ENCODE measurements at regions not wholly inside any gene's neighbourhood (a gene's known extent, or its start where the extent isn't known, plus 50 kb on each side); places are given as distances from the start of the nearest gene placed in this dataset.
"Not testable (repeated sequence)": the region's sequence is repeated elsewhere in the genome, so short reads cannot be mapped to it uniquely, and the experiment has no call there.

DNA sequence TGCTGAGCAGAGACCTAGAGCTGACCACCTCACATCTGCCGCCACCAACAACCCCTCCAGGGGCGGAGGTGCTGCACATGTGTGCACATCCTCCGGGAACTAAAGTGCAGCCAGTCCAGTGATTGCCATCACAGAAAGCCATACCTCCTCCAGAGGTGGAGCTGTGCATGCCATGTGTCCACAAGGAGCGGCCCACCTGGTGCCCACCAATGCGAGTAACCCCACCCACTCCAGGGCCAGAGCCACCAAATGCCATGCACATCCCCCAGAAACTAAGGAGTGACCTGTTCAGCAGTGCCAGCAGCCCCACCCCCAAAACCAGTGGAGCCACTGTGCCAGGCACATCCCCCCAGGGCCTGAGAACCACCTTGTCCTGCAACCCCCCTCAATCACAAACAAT is 557.9 kb downstream of the UQCRFS1 start:
- no peak for DNase-seq

DNA sequence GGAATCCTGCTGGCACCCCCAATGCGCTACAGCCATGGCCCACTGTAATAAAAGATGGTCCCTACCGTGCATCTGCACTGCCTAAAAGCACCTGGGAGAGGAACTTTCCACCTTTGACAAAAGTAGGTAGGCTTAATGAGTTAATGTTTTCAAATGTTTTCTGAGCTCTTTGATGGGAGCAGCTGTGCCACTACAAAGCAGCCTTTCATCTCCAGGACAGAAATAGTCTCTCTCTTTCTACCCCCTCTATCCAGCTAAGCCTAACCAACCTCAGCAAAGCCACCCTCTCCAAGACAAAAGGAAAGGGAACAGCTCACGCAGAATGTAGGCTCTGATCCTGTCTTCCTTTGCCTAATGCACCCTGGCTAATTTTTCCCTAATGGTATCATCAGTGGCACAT is 560.2 kb downstream of the UQCRFS1 start:
- no peak for DNase-seq

DNA sequence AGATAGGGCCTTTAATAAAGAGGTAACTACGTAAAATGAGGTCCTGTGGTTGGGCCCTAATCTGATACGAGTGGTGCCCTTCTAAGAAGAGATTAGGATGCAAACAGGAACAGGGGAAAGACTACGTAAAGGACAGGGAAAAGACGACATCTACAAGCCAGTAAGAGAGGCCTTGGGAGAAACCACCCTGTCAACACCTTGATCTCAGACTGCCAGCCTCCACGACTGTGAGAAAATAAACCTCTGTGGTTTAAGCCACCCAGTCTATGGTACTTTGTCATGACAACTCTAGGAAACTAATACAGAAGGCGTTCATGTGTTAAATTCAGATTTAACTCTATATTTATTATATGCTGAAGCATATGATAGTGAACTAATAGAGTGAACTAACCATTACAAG is 566.3 kb downstream of the UQCRFS1 start:
- DNase-seq = no peak

DNA sequence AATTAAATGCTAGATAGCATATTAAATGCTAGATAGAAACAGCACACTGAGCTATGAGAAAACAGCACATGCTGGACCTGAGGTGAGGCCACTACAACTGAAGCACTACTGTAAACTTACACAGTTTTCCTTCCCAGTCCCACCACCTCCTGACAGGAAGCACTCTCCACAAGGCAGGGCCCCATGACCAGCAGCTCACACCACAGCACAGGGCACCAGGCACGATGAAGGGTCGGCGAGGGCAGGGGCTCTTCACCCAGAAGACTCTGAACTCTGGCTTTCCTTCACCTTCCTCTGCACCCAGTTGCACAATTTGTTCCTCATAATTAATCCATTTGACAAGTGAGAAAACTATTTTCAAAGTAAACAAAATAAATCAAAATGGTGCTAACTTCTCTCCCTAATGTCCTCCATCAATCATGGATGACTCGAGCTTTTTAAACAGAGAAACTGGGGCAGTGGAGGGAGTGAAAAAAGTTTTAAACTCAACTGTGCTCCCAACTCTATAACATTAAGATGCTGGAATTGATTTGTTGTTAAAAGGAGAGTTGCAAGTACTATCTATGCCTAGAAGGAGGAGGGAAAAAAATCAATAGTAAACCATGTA is 568.7 kb downstream of the UQCRFS1 start:
- no peak for DNase-seq

DNA sequence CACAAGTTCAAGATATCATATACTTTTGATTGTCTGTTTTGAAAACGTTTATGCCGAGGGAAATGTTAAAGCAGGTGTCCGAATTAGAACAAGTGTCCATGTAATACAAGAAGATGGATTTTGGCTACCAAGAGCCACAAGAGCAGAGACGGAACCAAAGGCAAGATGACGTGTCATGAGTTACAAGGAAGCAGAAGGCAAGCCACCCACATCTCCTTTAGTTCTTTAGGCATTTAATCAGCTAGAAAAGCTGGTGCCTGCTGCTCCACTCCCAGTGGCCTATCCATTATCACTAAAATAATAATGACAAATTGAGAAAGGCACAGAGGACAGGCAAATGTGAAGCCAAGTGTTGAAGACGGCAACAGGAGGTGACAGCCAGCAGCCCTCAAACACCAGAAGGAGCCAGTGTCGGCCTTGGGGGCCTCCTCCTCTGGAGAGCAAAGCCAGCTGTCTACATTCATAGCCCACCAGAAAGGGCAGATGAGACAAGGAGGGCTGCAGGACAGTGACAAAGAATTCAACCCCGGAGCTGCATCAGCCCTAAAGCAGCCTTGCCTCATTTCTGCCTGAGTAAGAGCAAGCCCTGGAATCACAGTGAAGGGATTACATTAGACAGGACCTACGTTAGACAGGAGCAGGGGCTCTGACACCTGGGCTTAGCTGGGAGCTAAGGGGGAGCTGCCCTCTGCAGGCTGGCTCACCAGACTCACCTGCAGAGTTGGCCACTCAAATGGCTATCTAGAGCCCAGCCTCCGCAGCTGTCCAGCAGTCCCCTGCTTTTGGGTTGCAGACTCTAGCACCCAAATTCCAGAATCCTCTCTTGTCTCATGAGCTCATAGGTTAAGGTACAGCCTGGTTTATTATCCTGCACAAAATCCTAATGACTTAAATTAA is 569.9 kb downstream of the UQCRFS1 start:
- DNase-seq = no peak

DNA sequence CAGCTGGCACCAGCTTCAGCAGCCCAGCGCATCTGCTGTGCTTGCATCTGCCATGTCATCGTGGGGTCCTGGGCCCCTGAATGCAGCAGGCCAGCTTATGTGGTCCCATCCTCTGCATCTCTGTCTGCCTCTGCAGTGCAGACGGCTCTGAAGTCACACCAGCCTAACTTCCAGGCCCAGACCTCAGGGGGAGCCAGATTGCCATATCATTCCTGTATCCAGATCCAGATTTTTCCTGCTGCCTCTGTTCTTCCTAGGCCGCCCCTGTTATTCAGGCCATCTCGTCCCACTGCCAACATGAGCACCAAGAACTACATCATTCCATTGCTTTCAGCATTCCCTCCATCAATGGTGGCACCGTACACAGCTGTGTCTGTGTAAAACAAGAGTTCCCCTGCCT is 571.6 kb downstream of the UQCRFS1 start:
- DNase-seq = no peak

DNA sequence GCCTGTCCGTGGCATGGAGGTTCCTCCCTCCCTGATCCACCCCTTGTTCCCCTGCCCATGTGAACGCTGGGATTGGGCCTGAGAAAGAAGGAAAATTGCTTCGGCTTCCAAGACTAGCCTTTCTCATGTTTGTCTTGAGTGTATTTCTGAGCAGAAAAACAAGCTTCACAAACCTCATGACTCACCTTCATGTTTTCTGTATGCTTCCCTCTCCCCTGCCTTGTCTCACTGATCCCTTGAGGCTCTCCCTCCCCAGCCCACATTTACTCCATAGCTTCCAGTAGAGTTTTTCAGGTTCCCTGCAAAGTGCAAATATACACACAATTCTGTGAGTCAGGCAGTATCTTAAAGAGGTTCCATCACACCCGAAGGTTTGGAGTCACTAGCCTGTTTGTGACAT is 572.4 kb downstream of the UQCRFS1 start:
- no peak for DNase-seq

DNA sequence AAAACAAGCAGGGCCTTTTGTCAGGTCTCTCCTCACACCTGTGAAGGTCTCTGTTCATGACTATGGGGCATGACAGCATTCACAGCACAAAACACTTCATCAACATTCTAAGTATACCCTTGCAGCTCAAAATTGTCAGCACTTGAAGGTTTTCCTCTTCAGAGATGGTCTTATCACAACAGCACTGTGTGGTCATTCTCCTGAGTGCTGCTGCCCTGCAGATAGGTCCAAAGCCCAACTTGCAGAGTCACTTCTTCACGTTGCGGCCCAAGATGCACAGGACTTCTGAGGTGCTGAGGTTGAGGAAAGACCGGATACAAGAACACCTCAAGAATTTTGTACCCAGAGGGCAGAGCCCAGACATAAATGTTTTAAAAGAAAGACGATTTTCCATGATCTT is 574.5 kb downstream of the UQCRFS1 start:
- no peak for DNase-seq

DNA sequence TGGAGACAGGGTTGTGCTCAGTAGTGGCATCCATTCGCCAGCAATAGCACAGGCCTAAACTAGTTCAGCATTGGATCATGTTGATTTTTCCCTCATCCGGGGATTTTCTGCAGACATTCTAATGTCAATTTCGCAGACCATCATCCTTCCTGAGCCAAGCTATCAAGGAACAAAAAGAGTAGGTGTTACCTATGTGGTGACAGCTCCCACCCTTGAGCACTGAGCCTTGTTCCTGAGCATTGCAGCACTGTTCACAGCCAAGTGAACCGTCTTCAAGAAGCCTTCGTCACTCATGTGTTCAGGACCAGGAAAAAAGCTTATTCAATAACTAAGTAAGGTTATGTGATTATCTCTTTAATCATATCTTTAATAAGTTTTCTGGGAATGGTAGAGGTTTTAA is 576.2 kb downstream of the UQCRFS1 start:
- no peak for DNase-seq

DNA sequence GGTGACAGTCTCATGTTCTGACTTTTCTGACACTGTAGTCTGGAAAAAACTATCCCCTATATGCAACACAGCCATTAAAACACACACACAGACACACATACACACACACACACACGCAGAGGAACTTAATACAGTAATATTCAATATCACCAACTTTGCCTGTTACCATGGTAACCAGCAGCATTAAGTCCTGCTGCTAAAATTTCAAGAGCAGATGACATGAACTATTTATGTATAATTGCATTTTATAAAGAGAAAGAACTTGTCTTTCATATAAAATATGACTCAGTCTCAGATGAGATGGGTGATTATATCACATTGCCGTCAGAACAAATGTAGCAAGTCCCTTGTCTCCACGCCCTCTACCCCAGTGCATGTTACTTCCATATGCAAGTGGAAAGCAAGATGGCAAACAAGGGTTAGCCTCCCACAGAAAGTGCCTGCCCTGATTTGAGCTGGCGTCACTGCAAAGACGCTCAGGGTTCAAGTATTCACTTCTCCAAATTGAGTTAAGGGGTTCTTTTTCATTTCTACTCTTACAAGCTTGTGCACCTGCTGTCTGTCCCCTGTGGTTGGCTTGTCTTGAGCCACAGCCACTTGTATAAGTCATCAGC is 576.8 kb downstream of the UQCRFS1 start:
- no peak for DNase-seq

DNA sequence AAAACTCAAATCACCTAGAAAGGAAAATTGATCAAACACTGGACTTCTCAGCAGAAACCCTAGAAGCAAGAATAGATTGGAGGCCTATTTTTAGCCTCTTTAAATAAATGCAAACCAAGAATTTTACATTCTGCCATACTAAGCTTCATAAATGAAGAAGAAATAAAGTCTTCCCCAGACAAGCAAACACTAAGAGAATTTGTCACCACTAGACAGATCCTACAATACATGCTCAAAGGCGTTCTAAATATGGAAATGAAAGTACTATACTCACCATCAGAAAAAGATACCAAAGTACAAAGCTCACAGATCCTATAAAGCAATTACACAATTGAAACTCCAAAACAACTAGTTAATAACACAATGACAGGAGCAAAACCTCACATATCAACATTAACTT is 578.1 kb downstream of the UQCRFS1 start:
- no peak for DNase-seq

DNA sequence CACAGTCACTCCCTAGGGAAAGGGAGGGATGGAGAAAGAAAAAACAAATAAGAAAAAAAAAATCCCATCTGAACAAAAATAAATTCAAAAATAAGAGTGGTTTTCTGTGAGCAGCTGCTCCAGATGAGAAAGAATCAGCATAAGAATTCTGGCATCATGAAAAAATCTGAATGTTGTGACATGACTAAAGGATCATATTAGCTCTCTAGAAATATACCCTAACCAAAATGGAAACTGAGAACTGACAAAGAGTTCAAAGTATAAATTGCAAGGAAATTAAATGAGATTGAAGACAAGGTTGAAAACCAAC is 579.0 kb downstream of the UQCRFS1 start:
- no peak for DNase-seq

DNA sequence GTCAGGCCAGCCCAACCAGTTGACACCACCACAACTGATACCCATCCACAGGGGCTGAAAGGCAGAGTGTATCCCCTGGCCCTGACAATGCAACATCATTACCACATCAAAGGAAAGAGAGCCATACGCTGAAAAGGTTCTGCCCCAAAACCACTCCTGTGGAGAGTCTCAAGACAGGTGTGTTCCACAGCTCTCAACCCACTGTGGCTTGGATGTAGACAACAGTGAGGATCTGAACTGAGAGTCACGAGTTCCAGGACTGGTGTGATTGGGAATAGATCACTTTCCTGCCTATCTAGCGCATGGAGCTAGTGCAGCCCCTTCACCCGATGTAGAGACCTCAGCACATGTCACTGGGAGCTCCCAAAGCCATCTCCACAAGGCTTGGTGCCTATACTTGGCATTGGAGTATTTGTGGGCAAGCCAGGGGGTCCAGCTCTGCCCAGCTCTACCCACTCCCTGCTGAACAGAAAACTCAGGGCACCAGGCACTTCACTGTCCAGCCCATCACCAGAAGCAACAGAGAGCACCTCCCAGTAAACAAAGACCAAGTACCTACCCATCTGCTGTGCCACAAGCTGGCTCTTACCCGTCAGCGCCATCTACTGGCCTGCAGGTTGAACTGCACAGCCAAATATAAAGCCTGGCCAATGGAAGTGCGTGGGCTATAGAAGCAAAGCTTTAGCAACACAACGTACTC is 579.5 kb downstream of the UQCRFS1 start:
- DNase-seq = peak; percentile 76 to 79

DNA sequence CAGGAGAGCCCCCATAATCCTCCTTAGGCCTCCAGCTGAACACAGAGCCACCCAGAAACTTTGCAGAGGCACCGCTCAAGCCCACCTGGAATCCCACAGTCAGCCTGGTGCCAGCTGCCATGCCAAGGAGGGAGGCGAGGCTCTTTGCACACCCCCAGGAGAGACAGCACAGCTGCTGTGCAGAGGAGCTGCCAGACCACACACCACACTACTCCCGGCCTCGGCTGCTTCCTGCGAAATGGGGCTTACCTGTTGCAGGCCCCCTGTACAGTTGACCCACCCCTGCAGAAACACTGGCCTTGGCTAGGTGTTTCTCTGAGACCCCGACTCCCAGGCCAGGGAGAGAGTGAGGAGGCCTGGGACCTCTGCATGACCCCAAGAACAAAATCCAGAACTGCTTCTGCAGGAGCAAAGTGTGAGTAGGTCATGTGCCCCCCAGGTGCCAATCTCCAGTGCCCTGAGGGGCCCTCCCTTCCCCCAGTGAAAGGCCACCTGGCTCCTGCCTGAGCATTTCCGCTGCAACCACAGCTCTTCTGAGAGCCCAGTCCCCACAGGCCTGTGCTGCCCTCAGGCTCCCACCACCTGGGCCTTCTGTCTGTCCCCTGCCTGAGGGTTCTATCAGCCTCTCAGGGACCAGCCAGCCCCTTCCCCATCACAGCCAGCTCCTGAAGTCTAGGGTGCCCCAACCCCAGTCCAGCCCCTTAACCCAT is 580.4 kb downstream of the UQCRFS1 start:
- no peak for DNase-seq

DNA sequence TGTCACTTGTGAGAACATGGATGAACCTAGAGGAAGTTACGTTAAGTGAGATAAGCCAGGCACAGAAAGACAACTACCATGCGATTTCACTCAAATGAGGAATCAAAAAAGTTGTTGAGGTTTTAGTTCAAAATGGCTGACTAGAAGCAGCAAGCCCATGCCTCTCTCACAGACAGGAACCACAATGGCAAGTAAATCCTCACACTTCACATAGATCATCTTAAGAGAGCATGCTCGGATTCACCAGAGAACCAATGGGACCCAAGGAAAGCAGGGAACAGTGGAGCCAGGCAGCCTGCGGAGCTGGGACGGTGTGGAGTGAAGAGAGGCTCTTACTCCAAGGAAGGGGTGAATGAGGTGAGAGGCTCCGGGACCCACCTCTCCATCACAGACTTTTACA is 581.0 kb downstream of the UQCRFS1 start:
- DNase-seq = no peak

DNA sequence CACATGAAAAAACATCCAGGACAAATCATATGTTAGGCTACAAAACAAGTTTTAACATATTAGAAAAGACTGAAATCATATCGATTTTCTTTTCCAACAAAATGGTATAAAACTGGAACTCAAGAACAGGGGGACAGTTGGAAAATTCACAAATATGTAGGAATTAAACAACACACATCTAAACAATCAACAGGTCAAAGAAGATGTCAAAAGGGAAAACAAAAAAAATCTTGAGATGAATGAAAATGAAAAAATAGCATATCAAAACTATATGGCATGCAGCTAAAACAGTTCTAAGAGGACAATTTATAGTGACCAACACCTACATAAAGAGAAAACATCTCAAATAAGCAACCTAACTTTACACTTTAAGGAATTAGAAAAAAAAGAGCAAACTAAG is 585.3 kb downstream of the UQCRFS1 start:
- DNase-seq = no peak

DNA sequence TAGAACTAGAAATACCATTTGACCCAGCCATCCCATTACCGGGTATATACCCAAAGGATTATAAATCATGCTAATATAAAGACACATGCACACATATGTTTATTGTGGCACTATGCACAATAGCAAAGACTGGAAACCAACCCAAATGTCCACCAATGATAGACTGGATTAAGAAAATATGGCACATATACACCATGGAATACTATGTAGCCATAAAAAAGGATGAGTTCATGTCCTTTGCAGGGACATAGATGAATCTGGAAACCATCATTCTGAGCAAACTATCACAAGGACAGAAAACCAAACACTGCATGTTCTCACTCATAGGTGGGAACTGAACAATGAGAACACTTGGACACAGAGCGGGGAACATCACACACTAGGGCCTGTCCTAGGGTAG is 586.5 kb downstream of the UQCRFS1 start:
- not testable (repeated sequence) for DNase-seq

DNA sequence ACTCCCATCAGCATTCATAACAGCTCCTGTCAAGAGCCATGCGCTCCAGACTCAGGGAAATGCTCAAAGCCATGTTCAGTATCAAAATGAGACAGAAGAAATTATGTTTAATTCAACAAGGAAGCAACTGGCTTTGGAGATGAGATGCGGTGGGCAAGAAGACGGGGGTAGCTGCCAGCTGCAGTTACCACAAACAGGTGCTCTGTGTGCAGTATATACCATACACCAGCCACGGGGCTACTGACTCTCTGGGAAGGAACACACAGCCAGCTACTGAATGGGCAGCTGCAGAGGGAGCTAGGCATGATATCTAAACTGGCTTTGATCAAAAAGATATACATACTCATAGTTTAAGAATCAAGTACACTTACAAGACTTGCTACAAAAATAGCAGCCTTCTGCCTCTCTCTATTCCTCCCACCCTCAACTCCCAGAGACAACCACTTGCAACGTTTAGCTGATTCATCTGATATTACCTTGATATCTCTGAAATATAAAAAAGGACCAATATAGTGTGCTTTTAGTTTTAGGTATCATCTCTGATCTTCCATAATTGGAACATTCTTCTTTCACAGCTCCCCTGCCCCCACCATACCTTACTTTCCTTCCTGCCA is 593.0 kb downstream of the UQCRFS1 start:
- DNase-seq = no peak

DNA sequence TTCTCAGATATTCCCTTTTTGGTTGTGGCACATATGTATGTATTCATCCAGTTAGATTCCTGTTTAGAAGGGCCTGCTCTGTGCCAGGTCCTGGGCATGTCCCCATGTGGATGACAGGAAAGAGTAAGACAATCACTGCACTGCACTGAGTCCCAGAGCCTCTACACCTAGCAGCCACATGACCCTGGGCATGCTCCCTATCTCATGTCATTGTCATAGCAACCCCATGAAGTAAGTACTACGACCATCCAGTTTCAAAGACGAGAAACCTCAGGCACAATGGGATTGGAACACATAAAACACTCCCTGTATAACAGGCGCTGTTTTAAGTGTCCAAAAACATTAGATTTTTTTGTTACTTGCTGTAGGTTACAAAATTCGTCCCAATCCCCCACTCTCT is 594.4 kb downstream of the UQCRFS1 start:
- DNase-seq = no peak

DNA sequence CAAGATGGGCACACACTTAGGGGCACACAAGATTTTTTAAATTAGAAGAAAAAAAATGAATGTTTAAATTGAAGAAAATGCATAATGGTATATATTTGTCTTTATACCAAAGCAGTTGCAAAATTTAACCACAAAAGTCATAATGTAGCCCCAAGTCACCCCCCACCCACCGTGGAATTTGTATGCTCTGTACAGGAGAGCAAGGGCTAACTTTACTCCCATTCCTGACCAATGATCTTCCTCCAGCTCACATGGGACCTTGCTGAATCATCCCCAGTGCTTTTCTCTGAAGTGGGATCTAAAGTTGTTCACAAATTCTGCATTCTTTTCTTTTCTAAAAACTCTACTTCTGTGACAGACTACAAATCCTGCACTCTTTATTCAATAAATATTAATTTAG is 597.0 kb downstream of the UQCRFS1 start:
- DNase-seq = no peak

DNA sequence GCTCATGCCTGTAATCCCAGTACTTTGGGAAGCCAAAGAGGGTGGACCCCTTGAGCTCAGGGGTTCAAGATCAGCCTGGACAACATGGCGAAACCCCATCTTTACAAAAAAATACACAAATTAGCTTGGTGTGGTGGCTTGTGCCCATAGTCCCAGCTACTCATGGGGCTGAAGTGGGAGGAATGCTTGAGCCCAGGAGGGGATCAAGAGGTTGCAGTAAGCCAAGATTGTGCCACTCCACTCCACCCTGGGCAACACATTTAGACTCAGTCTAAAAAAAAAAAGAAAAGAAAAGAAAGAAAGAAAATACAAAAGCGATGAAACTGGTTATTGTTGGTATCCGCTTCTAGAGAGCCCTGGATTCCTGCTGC is 597.4 kb downstream of the UQCRFS1 start:
- DNase-seq = no peak
